GM12878 (cell line): ENCODE measurements at regions not wholly inside any gene's neighbourhood (a gene's known extent, or its start where the extent isn't known, plus 50 kb on each side); places are given as distances from the start of the nearest gene placed in this dataset.

ENCODE experiments used
- ATAC-seq: fragments of 200-7000 bp; cut with Tn5 transposase; 3 replicates; pipeline ENCODE4 v1.9.1; 2020; ENCODE audit warnings: mild to moderate bottlenecking, moderate library complexity
- BruUV-seq: library from RNA; stranded (reverse); fragments of 400-500 nt; replicated peaks from 2 replicates; lab custom pipeline; 2021; lab: Mats Ljungman, UMichigan
- CTCF ChIA-PET: fragments of 300-600 bp; sonication (Branson Sonifier 250); formaldehyde crosslinking; extraction: SDS; loops from one replicate; lab custom pipeline; 2021; ENCODE audit warnings: inconsistent platforms; lab: Yijun Ruan, JAX
- POLR2A ChIA-PET: fragments of 350-600 bp; formaldehyde crosslinking; extraction: SDS; loops from one replicate; lab custom pipeline; 2021; ENCODE audit warnings: inconsistent platforms; lab: Charles Lee
- RAD21 ChIA-PET: fragments of 300-600 bp; sonication (Branson Sonifier 250); formaldehyde crosslinking; loops from one replicate; lab custom pipeline; 2023; ENCODE audit warnings: antibody characterized with exemption; ENCODE audit not compliant: unreplicated experiment; lab: Charles Lee
- SMC1A ChIA-PET: fragments of 300-600 bp; sonication (Branson Sonifier 250); formaldehyde crosslinking; loops from one replicate; lab custom pipeline; 2023; ENCODE audit not compliant: unreplicated experiment, uncharacterized antibody; lab: Charles Lee
- DNase-seq: peaks from one replicate; pipeline ENCODE4 v3.0.0-alpha.2; 2011; ENCODE audit warnings: low read depth, low spot score
- FAIRE-seq: peaks from 3 replicates; lab custom pipeline; 2011; peaks lifted over from hg19 to GRCh38; lab: Jason Lieb, UNC
- H2AFZ ChIP-seq: 2 replicates; pipeline ENCODE4 v1.6.0; 2011; ENCODE audit warnings: low read depth, low read length, control low read depth; ENCODE audit not compliant: control insufficient read depth
- H3K27ac ChIP-seq: 2 replicates; pipeline ENCODE4 v1.5.1; 2011; ENCODE audit warnings: control low read depth; ENCODE audit not compliant: control insufficient read depth, insufficient read depth
- H3K27me3 ChIP-seq, 2 experiments: replicated peaks in 1 of 2; 2 replicates each; pipeline versions ENCODE4 v1.6.0 to v1.6.1; 2011; ENCODE audit warnings: low read length in 1 of 2; ENCODE audit not compliant: control insufficient read depth in 2 of 2, insufficient read depth in 2 of 2
- H3K36me3 ChIP-seq, 2 experiments: 2 replicates each; pipeline ENCODE4 v1.5.1; 2011; ENCODE audit warnings: low read length in 1 of 2; ENCODE audit not compliant: control insufficient read depth in 2 of 2, insufficient read depth in 2 of 2
- H3K4me1 ChIP-seq: 2 replicates; pipeline ENCODE4 v1.6.1; 2011; ENCODE audit warnings: mild to moderate bottlenecking, low read length, moderate library complexity, mixed read lengths; ENCODE audit not compliant: control insufficient read depth, insufficient read depth
- H3K4me2 ChIP-seq: 2 replicates; pipeline ENCODE4 v1.6.0; 2011; ENCODE audit warnings: control low read depth; ENCODE audit not compliant: control insufficient read depth, insufficient read depth
- H3K4me3 ChIP-seq: fragments of 200-600 bp; sonication (generic); 2 replicates; pipeline ENCODE4 v1.5.1; 2016
- H3K79me2 ChIP-seq: 2 replicates; pipeline ENCODE4 v1.6.0; 2011; ENCODE audit warnings: low read length; ENCODE audit not compliant: control insufficient read depth, insufficient read depth
- H3K9ac ChIP-seq: 2 replicates; pipeline ENCODE4 v1.8.0; 2011; ENCODE audit warnings: low read length, control low read depth, mixed read lengths; ENCODE audit not compliant: control insufficient read depth, insufficient read depth
- H3K9me3 ChIP-seq: replicated peaks from 3 replicates; pipeline ENCODE4 v1.5.1; 2011; ENCODE audit warnings: mild to moderate bottlenecking, low read length; ENCODE audit not compliant: control insufficient read depth, insufficient read depth
- H4K20me1 ChIP-seq: 2 replicates; pipeline ENCODE4 v1.6.0; 2011; ENCODE audit not compliant: control insufficient read depth, insufficient read depth
- BACH1 ChIP-seq: fragments of 450-650 bp; IDR thresholded peaks from 2 replicates; pipeline ENCODE4 v1.6.1; 2017; ENCODE audit warnings: mild to moderate bottlenecking, borderline replicate concordance
- GATAD2B ChIP-seq: fragments of 450-650 bp; conservative IDR thresholded peaks from 2 replicates; pipeline ENCODE4 v1.6.1; 2017; ENCODE audit warnings: low read depth, mild to moderate bottlenecking, moderate library complexity
- MYC ChIP-seq: IDR thresholded peaks from 2 replicates; pipeline ENCODE4 v1.6.1; 2011; ENCODE audit warnings: mild to moderate bottlenecking, low read length, moderate library complexity, inconsistent platforms; ENCODE audit not compliant: insufficient read depth, insufficient replicate concordance, insufficient read length, severe bottlenecking
- SPI1 ChIP-seq: IDR thresholded peaks from 2 replicates; pipeline ENCODE4 v1.6.1; 2011; ENCODE audit warnings: low read depth, mild to moderate bottlenecking, low read length, moderate library complexity, borderline replicate concordance; ENCODE audit not compliant: insufficient read depth
- SREBF1 ChIP-seq: IDR thresholded peaks from 2 replicates; pipeline ENCODE4 v1.6.1; 2012; ENCODE audit warnings: mild to moderate bottlenecking, low read length
- YY1 ChIP-seq: IDR thresholded peaks from 2 replicates; pipeline ENCODE4 v1.6.1; 2011; ENCODE audit warnings: low read depth, mild to moderate bottlenecking, low read length
- ZBTB33 ChIP-seq: fragments of 450-650 bp; IDR thresholded peaks from 2 replicates; pipeline ENCODE4 v1.6.1; 2017; ENCODE audit warnings: mild to moderate bottlenecking
- ZNF207 ChIP-seq: fragments of 450-650 bp; IDR thresholded peaks from 2 replicates; pipeline ENCODE4 v1.6.1; 2014; ENCODE audit warnings: antibody characterized with exemption, mild to moderate bottlenecking, borderline replicate concordance
- WGBS: methylation state at CpG from one replicate; pipeline ENCODE4 v1.1.6; 2016; ENCODE audit warnings: low lambda C conversion rate; ENCODE audit not compliant: insufficient replicate concordance, insufficient coverage; ENCODE audit errors: missing lambda C conversion rate; 5-methylcytosine and 5-hydroxymethylcytosine counted together
- in situ Hi-C: fragments of 300-500 bp; cut with MboI; formaldehyde crosslinking; loops from 9 replicates; pipeline ENCODE4 v1.14.3; 2018; ENCODE audit warnings: mixed read lengths
- intact Hi-C: fragments of 100-400 bp; cut with micrococcal nuclease; formaldehyde crosslinking; loops from one replicate; pipeline ENCODE4 v1.14.2; 2022; ENCODE audit not compliant: unreplicated experiment
- TF ChIP-seq, protein P1 (sequence below): fragments of 450-650 bp; IDR thresholded peaks from 2 replicates; pipeline ENCODE4 v1.6.1; 2017; ENCODE audit warnings: mild to moderate bottlenecking, moderate library complexity

DNA sequence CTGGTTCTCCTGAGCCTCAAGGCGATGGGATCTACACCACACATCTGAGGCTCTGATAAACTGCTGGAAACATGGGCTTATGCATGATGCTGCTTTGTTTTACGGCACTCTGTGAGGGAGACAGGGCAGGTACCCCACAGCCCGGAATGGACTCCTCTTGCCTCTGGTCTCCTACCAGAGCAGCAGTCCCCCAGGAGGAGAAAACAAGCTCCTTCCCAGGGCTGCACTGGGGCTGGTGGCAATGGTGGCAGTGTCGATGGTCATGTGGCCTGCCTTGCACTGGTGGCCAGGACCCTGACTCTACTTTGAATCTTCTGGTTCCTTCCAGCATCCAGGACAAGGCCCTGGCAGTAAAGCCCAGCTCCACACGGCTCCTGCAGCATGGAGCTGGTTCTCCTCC lies 79.4 kb downstream of the TOMM20 start:
- TF ChIP-seq SREBF1 = no peak
- no peak for TF ChIP-seq MYC
- TF ChIP-seq, all 136 proteins: peak for 0
- no peak for ATAC-seq
- intact Hi-C loops = loop anchor here (2.0 kb wide), 1 partner anchor 70 kb away; no protein-coding TSS in a partner anchor
- no peaks in the 10 kb centered on the region for H4K20me1 ChIP-seq
- H3K4me1 ChIP-seq = peaks cover 57% of the 10 kb centered on the region
- RAD21 ChIA-PET = interaction anchor here (0.5 to 5.5 kb wide), 10 partner anchors 25 to 468 kb away, joined by 3 to 49 read pairs (median 5); no protein-coding TSS in a partner anchor
- H3K27me3 ChIP-seq = no peaks in the 10 kb centered on the region
- in situ Hi-C loops = no loop called here
- H3K4me3 ChIP-seq = no peak overlapping the region
- no peaks in the 10 kb centered on the region for H3K79me2 ChIP-seq
- POLR2A ChIA-PET = interaction anchor here (0.5 to 1.3 kb wide), 9 partner anchors 14 to 269 kb away, joined by 3 to 6 read pairs (median 3); no protein-coding TSS in a partner anchor
- H3K4me2 ChIP-seq = no peak overlapping the region
- H3K9ac ChIP-seq = no peak overlapping the region
- 86% methylated on average over 5 of the region's 5 CpGs for WGBS
- CTCF ChIA-PET = interaction anchor here (2.0 to 2.8 kb wide), 2 partner anchors 14 to 25 kb away, joined by 7 to 13 read pairs; no protein-coding TSS in a partner anchor
- no peaks in the 10 kb centered on the region for H3K9me3 ChIP-seq
- no peak overlapping the region for H2AFZ ChIP-seq
- SMC1A ChIA-PET = interaction anchor here (0.9 to 10.3 kb wide), 12 partner anchors 11 to 69 kb away, joined by 3 to 90 read pairs (median 6); no protein-coding TSS in a partner anchor
- H3K36me3 ChIP-seq = no peaks in the 10 kb centered on the region
- FAIRE-seq = no peak
- H3K27ac ChIP-seq = peak overlapping the region; percentile 52
- DNase-seq = no peak
- no TSS peak for BruUV-seq

DNA sequence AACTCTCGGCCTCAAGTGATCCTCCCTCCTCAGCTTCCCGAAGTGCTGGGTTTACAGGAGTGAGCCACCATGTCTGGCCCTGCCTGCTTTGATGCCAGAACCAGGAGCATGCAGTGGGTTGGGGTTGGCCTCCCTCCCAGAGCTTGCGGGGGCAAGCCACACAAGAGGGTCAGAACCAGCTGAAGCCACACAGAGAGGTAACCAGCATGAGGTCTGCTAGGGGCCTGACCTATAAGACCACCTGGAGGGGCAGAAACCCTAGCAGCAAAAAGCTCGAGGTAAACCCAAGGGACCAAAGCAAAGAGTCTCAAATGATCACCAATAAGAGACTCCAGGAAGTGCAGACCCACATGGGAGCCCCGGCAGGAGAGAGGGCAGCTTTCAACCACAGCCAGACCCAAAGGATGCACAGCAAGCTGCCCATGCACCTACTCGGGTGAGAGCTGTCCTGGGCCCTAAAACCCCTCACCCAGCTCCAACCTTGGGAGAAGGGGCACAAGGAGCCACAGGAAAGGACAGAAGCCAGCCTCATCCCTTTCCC lies 81.2 kb downstream of the TOMM20 start:
- POLR2A ChIA-PET = interaction anchor here (0.8 to 2.0 kb wide), 13 partner anchors 9 to 69 kb away, joined by 3 to 11 read pairs (median 5); no protein-coding TSS in a partner anchor
- DNase-seq (no peak), ATAC-seq (peak; percentile 47), FAIRE-seq (no peak)
- peak overlapping the region; percentile 65 for H3K9ac ChIP-seq
- whole genome bisulfite sequencing = 35% methylated on average over 6 of the region's 6 CpGs
- no peaks in the 10 kb centered on the region for H3K79me2 ChIP-seq
- SMC1A ChIA-PET = interaction anchor here (0.6 to 10.3 kb wide), 19 partner anchors 10 to 83 kb away, joined by 3 to 90 read pairs (median 4); no protein-coding TSS in a partner anchor
- H3K27ac ChIP-seq = peak overlapping the region; percentile 90
- intact Hi-C loops = no loop called here
- CTCF ChIA-PET = interaction anchor here (1.0 to 3.4 kb wide), 11 partner anchors 9 to 68 kb away, joined by 3 to 13 read pairs (median 5); no protein-coding TSS in a partner anchor
- H3K9me3 ChIP-seq = no peaks in the 10 kb centered on the region
- in situ Hi-C loops = no loop called here
- no peak overlapping the region for H3K4me3 ChIP-seq
- peak overlapping the region; percentile 56; the same call in 1 of the 2 replicates for H3K4me2 ChIP-seq
- H3K36me3 ChIP-seq = no peaks in the 10 kb centered on the region
- no peaks in the 10 kb centered on the region for H3K27me3 ChIP-seq
- H2AFZ ChIP-seq = no peak overlapping the region
- RAD21 ChIA-PET = interaction anchor here (0.6 to 5.5 kb wide), 16 partner anchors 8 to 548 kb away, joined by 3 to 49 read pairs (median 4); no protein-coding TSS in a partner anchor
- TSS peak; percentile 98 for BruUV-seq
- H3K4me1 ChIP-seq = peaks cover 53% of the 10 kb centered on the region
- no peaks in the 10 kb centered on the region for H4K20me1 ChIP-seq
- TF ChIP-seq, protein P1, sequence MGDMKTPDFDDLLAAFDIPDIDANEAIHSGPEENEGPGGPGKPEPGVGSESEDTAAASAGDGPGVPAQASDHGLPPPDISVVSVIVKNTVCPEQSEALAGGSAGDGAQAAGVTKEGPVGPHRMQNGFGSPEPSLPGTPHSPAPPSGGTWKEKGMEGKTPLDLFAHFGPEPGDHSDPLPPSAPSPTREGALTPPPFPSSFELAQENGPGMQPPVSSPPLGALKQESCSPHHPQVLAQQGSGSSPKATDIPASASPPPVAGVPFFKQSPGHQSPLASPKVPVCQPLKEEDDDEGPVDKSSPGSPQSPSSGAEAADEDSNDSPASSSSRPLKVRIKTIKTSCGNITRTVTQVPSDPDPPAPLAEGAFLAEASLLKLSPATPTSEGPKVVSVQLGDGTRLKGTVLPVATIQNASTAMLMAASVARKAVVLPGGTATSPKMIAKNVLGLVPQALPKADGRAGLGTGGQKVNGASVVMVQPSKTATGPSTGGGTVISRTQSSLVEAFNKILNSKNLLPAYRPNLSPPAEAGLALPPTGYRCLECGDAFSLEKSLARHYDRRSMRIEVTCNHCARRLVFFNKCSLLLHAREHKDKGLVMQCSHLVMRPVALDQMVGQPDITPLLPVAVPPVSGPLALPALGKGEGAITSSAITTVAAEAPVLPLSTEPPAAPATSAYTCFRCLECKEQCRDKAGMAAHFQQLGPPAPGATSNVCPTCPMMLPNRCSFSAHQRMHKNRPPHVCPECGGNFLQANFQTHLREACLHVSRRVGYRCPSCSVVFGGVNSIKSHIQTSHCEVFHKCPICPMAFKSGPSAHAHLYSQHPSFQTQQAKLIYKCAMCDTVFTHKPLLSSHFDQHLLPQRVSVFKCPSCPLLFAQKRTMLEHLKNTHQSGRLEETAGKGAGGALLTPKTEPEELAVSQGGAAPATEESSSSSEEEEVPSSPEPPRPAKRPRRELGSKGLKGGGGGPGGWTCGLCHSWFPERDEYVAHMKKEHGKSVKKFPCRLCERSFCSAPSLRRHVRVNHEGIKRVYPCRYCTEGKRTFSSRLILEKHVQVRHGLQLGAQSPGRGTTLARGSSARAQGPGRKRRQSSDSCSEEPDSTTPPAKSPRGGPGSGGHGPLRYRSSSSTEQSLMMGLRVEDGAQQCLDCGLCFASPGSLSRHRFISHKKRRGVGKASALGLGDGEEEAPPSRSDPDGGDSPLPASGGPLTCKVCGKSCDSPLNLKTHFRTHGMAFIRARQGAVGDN = peak; percentile 40
- TF ChIP-seq YY1 = no peak
- no peak for TF ChIP-seq ZNF207
- TF ChIP-seq ZBTB33 = no peak
- TF ChIP-seq GATAD2B = 0 out of 2 replicates have a peak, but pooled peaks have one; percentile 18
- TF ChIP-seq BACH1 = 0 out of 2 replicates have a peak, but pooled peaks have one; percentile 41
- TF ChIP-seq SPI1 = no peak
